Hematopoietic multipotent progenitor cell treated with erythropoietin and hydrocortisone succinate and interleukin-3 and kit ligand, for 15 days (in vitro differentiated cells): ENCODE measurements at regions not wholly inside any gene's neighbourhood (a gene's known extent, or its start where the extent isn't known, plus 50 kb on each side); places are given as distances from the start of the nearest gene placed in this dataset.

Source experiments
- DNase-seq: peaks from one replicate; pipeline ENCODE4 v3.0.0-alpha.2; 2015; ENCODE audit warnings: low spot score

DNA sequence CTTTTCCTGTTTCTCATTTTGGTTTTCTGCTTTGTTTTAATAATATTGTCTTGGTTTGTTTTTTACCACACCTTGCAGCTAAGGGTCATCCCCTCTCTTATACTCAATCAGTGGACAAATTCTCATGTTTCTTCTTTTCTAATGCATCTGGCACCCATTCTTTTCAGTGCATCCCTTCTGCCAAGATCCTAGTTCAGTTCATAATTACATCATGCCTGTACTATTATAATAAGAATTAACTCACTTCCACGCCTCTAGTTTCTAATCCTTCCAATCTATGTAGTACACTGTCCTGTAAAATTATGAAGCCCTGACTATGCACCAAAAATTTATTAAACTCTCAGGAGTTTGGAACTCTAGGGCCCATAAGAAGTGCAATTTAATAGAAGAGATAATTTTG, 126.1 kb downstream of the FAT4 start:
- DNase-seq: no peak

DNA sequence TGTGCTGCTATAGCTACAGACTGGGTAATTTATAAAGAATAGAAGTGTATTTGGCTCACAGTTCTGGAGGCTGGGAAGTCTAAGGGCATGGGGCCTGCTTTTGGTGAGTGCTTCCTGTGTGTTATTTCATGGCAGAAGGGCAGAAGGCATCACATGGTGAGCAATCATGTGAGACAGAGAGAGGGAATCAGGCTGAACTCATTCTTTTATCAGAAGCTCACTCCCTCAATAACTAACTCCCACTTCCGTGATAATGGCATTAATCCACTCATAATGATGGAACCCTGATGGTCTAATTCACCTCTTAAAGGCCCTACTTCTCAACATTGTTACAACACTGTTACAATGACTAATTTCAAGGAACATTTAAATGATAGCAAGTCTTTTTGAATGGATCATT, 129.4 kb downstream of the FAT4 start:
- DNase-seq: no peak

DNA sequence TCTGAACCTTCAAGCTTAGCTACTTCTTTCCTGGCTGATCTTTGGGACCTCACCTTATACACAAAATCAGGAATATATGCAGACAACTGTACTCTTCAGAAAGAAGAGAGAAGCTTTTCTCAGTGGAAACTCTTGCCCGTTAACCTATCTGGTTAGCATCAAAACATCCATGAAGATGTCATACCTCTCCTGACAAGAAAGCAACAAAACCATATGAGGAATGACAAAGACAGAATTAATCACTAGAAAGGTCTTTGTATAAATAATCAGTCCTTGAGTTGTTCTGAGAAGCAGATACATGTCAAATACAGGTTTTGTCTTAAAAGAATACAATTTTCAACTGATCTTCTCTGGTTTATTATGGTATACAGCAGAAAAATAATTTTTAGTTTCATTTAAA, 130.8 kb downstream of the FAT4 start:
- no peak for DNase-seq

DNA sequence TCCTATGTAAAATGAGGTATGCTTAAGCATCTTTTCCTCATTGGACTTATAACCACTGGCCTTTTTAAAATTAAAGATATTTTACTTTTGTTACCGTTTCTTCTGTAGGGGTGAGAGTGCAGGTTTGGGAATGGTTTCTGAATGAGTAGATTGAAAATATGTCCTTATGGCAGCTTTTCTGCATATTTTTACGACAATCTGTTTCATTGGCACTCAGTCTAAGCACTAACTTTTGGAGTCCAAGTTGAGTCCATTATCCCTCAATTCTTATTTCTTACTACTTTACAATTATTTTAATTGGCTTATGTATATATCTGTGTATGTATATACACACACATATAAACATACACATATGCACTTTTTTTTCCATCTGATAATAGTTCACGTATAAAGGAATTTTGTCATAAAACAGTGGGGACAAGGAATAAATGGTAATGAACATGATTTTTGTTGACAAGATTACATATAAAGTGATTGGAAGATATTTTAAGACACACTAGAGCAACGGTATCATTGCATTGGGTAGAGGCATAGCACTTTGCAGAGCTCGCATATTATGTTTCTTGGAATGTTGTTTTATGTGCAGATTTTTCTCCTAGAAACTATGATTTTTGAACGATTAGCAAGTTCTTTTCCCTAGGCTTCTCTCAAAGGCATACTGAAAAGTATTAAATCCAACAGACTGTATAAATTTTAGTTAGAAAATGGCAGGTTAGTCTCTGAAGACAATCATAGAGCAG, 133.0 kb downstream of the FAT4 start:
- DNase-seq: no peak

DNA sequence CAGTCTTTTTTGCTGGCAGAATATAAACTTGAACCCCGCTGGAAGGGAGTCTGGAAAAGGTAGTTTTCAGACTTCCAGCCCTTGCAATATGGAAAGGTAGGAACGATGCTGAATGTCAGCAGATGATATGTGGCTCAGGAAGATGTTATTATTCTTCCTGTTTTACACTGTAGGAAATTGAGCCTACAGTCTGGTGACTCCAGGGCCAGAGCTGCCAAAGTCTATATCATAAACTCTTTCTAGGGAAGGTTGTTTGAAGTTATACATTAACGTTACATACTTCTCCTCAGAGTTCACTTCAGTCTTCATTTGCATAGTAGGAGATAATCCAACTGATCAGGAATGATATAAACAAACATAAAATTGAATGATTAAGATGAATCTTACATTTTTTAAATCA, 141.3 kb downstream of the FAT4 start:
- no peak for DNase-seq

DNA sequence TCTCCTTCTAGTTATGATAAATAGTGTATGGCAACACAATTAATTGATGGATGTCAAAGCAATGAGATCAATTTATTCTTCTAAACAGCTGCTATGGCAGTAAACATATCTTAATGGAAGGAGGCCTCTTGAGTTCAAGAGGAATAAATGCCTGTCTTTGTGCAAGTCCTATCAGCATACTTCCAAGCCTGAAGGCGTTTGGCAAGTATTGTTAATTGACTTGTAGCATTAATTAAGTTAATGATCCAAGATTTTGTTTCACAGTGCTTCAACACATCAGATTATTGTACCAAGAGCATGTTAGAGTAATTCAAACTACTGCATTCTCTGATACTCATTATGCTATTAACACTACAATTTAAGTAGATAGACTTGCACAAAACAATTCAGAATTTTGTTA, 144.8 kb downstream of the FAT4 start:
- no peak for DNase-seq

DNA sequence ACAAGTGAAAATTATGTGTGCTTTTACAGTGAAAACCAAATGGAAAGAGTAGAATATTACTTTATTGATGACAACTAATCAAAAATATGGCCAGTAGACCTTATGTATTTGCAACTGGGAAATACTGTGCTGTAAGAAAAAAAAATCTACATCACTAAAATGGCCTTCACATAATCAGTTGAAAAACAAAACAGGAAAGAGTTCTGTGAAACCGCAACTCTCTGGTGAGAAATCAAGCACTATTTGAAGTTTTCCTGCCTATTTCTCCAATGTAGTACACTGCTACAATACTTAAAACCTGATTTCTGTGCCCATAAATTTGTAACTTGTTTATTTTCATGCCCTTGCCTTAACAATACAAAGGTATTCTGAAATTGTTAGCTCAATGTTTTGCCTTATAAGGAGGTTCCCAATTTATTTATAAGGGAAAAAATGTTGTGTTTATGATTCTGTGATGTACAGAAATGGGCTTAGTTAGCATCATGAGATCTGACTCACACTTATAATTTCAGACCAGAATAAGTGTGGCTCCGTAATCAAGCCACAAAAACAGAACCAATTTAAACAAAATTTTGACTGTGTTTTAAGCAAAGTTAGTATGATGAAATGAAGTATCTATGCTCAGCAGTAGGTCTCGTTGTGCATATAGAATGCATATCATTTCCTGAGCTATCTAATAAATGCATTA, 147.1 kb downstream of the FAT4 start:
- DNase-seq: no peak

DNA sequence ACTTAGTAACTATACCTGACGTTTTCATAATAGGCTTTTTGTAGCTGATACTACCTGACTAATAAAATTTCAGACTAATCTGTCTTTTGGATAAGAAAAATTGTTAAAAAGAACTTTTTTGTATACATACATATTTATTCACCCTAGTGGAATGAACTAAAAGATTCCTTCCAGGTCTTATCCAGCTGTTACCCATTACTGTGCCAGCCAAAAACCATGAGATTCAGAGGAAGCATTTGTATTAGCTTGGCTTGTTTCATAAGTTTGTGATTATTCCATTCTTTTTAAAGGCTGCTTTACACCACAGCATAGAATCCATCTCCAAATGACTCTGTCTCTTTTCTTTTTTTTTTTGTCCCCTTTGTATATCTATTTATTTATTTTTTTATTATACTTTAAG, 149.4 kb downstream of the FAT4 start:
- DNase-seq: no peak

DNA sequence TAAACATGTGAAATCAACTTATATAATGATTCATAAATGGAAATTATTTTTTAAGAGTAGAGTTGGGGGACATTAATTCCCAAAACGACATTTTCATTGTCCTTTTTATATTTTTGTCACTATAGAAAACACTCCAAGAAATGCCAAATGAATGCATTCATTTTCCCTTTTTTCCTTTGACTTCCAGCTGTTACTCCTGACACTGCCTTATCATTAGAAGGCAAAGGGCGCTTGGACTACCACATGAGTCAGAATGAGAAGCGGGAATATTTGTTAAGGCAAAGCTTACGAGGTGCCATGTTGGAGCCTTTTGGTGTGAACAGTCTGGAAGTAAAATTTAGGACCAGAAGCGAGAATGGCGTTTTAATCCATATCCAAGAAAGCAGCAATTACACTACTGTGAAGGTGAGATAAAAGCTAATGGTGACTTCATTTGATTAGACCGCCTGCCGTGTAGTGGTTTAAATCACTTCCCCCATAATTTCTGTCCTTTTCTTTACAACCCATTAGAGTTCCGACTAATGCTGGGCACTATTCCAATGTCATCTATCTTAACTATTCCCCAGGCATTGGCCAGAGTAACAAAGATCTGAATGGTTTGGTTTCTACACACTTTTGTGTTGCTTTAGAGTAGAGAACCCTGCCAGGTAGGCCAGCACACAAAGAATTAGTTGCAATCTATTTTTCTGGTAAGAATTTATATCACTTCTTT, 166.7 kb downstream of the FAT4 start:
- no peak for DNase-seq

DNA sequence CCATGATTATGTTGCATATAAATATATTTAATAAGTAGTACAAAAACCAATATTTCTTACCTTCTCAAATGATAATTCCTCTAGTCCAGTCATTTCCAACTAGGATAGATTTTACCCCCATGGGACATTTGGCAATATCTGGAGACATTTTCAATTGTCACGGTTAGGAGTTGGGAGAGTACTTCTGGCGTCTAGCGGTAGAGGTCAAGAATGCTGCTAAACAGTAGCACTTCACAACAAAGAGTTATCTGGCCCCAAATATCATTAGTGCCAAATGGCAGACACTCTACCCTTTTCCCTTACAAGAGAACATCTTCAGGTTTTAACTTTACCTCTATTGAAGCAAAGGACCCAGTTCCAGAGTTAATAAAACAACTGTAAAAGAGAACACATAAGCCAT, 168.1 kb downstream of the FAT4 start:
- no peak for DNase-seq

DNA sequence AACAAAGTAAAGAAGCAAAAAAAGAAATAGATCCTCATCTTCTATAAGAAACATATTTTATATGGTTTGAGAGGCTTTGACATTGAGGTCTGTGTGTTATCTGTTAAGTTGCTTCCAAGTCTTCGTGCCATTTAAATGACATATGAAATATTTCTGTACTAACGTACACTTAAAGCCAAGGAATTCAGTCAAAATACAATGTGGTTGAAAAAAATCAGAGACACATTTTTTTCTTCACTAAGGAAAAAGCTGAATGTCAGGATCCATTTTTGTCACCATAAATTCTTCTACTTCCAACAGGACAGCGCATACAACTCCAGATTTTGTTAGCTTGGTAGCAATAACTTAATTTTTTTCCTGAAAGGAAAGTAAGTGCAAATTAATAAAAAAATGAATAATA, 168.5 kb downstream of the FAT4 start:
- no peak for DNase-seq

DNA sequence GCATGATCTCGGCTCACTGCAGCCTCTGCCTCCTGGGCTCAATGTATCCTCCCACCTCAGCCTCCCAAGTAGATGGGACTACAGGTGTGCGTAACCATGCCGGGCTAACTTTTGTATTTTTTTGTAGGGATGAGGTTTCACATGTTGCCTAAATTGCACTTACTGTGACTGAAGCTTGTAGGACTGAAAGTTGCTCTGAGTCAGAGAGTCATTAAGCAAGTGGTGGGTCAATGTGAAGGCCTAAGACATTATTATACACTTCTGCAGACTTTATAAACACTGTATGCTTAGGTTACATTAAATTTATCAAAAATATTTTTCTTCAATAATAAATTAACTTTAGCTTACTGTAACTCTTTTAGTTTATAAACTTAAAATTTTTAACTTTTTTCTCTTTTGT, 170.2 kb downstream of the FAT4 start:
- no peak for DNase-seq

DNA sequence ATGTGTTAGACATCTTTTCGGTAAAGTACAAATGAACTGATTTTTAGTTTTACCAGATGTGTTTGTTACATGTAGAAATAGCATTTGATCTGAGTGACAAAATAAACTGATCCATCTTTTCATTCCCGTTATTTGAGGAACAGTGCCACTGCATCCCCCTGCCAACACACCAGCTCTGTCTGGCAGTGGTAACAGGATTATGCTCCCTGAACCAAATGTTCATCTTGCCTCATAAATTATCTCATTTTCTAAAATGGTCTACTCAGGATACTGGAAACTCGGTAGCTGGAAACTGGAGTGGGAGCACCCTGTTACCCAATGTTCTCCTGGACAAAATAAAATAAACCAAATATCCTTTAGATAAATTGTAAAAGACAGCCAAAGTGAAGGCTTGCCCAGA, 171.6 kb downstream of the FAT4 start:
- no peak for DNase-seq

DNA sequence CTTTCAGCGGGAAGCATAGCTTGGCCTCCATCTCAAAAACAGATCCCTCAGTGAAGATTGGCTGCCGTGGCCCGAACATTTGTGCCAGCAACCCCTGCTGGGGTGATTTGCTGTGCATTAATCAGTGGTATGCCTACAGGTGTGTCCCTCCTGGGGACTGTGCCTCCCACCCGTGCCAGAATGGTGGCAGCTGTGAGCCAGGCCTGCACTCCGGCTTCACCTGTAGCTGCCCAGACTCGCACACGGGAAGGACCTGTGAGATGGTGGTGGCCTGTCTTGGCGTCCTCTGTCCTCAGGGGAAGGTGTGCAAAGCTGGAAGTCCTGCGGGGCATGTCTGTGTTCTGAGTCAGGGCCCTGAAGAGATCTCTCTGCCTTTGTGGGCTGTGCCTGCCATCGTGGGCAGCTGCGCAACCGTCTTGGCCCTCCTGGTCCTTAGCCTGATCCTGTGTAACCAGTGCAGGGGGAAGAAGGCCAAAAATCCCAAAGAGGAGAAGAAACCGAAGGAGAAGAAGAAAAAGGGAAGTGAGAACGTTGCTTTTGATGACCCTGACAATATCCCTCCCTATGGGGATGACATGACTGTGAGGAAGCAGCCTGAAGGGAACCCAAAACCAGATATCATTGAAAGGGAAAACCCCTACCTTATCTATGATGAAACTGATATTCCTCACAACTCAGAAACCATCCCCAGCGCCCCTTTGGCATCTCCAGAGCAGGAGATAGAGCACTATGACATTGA, 175.4 kb downstream of the FAT4 start:
- no peak for DNase-seq

DNA sequence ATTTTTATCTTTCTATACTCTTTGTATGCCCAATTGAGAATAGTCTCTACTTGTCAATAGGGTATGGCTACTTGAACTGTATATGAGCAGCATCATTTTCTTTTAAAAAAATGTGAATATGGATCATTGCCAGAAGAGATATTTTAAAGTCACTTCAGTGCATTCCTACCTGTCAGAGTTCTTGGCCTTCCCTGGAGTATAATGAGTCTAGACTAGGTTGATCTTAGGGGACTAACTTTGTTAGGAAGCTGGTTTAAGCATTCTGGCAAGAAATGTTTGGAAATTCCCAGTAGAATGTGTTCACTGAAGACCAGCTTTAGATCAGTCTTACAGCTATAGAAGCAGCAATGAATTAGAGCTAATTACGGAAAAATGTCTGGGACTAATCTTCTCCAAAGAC, 178.2 kb downstream of the FAT4 start:
- DNase-seq: no peak

DNA sequence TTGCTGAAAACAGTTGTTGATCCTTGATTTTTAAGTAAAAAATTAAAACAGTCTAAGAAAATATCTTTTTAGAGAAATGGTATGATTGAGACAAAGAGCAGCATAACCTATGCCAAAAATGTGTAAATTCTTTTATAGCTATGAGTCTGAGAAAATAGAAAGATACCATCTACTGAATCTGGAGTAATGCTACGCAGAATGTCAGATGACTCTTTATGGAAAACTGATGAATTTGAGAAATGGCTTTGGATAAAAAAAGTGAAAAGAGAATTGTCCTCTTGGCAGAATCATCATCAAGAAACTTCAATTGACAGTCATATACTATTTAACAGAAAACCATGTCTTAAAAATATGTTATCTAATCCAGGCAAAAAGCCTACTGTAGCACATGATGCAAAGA, 183.1 kb downstream of the FAT4 start:
- DNase-seq: no peak

DNA sequence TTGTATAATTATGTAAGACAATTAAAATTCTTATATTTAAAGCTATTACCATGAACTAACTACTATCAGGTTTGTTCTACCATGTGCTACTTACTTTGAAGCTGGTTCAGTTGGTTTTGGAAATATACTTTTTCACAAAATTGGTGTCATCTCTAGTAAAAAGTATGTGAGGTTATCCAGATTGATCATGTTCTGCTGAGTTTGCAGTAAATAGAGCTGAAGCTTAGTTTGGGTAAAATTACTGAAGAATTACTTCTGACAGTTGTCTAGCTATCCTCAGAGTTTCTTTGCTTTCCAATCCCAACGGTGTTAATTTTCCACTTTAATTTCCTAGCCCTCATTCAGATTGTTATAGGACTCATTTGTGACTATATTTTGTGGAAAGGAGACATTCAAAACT, 184.2 kb downstream of the FAT4 start:
- DNase-seq: no peak

DNA sequence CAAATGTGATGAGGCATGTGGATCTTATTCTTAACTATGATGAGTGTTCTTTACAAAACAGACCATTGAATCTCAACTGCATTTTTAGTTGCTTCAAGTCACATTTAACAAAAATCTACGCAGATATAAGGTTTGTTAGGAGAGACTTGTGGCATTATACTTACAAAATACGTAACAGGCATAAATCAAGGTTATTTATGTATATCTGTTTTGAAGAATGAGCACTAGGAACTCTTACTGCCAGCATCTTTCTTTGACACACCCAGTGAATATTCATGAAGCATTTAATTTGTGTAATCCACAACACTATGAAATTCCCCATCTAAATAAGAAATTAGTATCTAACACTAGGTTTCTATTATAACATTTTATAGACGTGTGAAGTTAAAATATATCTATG, 186.3 kb downstream of the FAT4 start:
- DNase-seq: no peak

DNA sequence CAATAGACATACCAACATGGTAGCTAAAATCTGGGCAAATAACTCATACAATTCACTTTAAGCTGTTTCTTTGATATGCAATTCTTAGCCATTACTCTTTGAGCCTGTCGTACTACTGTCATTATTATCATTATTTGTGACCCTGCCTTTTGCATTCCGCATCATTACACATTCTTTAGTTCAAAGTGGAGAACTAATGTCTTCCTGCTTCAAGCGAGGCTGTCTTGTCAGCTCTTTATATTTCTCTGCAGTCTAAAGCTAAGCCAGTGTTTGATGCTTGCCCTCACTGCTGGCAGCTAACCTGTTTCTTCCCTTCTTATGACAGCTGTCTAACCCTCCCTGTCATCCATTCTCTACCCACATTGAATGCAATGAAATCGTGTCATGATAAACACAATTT, 186.8 kb downstream of the FAT4 start:
- no peak for DNase-seq

DNA sequence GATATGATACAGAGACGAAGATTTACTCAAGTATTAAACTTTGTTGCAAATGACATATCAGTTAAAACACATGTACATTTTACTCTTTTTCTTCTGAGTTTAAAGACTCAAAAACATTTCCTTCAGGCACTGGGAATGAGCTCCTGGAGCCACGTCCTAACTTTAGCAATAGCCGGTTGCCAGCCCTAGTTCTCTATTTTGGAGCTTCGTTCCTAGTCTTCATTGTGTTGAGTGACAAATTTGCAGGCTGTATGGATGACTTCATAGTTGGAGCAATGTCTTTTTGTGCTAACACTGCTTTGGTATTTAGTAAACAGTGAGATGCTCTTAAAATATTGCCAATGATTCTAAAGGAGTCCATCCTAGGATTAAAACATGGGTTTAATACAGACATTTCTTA, 190.9 kb downstream of the FAT4 start:
- DNase-seq: no peak

DNA sequence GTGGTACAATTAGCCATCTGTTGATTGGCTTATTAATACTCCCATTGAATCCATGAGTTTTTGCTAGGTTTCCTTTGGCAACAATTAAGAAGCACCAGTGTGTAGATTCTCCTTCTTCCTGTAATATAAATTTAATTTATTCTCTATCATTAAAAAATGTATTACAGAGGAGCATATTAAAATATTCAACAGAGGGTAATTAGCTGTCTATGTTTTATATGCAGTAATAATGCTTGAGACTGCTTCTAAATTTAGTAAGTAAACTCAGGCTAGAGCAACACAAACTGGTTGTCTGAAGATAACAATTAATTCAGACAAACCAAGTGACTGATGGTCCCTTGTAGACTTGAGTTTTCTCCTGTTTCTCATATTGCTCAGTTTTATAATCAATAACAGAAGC, 192.4 kb downstream of the FAT4 start:
- no peak for DNase-seq

DNA sequence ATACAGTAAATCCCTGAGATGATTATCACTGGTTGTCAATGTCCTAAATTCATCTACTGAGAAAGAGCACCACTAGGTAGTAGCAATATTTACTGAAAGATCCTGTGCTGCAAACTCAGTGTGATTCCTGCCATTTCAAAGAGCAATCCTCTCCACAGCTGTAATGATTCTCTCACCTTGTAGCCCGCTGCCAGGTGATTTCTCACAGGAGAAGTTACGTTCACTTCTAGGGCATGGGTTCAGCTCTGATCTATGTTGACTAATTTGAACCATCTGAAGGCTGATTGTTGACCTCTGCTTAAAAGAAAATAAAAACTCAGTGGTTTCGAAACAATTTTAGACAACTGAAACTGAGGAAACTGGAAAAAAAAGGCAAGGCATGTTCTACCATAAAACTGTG, 197.0 kb downstream of the FAT4 start:
- DNase-seq: no peak

DNA sequence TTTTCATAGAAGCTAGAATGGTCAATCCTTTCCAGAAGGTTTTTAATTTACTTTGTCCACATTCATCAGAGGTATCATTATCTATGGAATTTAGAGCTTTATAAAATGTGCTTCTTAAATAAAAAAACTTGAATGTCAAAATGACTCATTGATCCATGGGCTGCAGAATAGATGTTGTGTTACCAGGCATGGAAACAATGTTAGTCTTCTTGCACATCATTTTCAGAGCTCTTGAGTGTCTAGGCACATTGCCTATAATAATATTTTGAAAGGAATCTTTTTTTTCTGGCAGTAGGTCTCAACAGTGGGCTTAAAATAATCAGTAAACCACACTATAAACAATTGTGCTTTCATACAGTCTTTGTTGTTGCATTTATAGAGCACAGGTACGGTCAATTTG, 200.3 kb downstream of the FAT4 start:
- DNase-seq: no peak
